Right lobe of liver (tissue), 6 donors: ENCODE measurements at regions not wholly inside any gene's neighbourhood (a gene's known extent, or its start where the extent isn't known, plus 50 kb on each side); places are given as distances from the start of the nearest gene placed in this dataset.
A peak's percentile ranks its signal among the peaks of the same experiment; 100 is the strongest.

Experiments
- ATAC-seq, 4 donors: fragments of 200-7000 bp; cut with Tn5 transposase; one replicate each; pipeline ENCODE4 v1.9.1; 2020; ENCODE audit warnings: mild to moderate bottlenecking in 4 of 4, moderate library complexity in 4 of 4
- DNase-seq, 3 donors: peaks; one replicate each; pipeline ENCODE4 v3.0.0-alpha.2; 2020
- H3K27ac ChIP-seq, 3 donors: fragments of 200-600 bp; one replicate each; pipeline ENCODE4 v1.8.0; 2022
- H3K27me3 ChIP-seq, 2 donors: fragments of 200-600 bp; one replicate each; pipeline ENCODE4 v1.8.0; 2022
- H3K36me3 ChIP-seq, 4 donors: fragments of 200-600 bp; sonication (generic) in 1 of 4; one replicate each; pipeline versions ENCODE4 v1.5.1 to v1.8.0; 2017 to 2022; ENCODE audit warnings: control low read depth in 1 of 4
- H3K4me1 ChIP-seq, 4 donors: fragments of 200-600 bp; sonication (generic) in 1 of 4; one replicate each; pipeline versions ENCODE4 v1.5.1 to v1.8.0; 2017 to 2022; ENCODE audit warnings: control low read depth in 1 of 4
- H3K4me3 ChIP-seq, 3 donors: fragments of 200-600 bp; one replicate each; pipeline ENCODE4 v1.8.0; 2022
- H3K9me3 ChIP-seq, 4 donors: fragments of 200-600 bp; sonication (generic) in 1 of 4; one replicate each; pipeline versions ENCODE4 v1.5.1 to v1.8.0; 2017 to 2022; ENCODE audit warnings: control low read depth in 1 of 4
- CTCF ChIP-seq, 4 donors: fragments of 200-600 bp in 3 of 4; fragments of 450-650 bp in 1 of 4; IDR thresholded peaks; one replicate each; pipeline versions ENCODE4 v1.5.1 to v1.8.0; 2016 to 2022; ENCODE audit warnings: antibody characterized with exemption in 4 of 4, mild to moderate bottlenecking in 2 of 4
- POLR2A ChIP-seq: fragments of 450-650 bp; IDR thresholded peaks from one replicate; pipeline ENCODE4 v1.6.1; 2017; ENCODE audit warnings: antibody characterized with exemption, mild to moderate bottlenecking
- WGBS: methylation state at CpG from one replicate; pipeline ENCODE4 v1.1.6; 2018; ENCODE audit warnings: low coverage, low lambda C conversion rate; ENCODE audit not compliant: insufficient coverage; ENCODE audit errors: missing lambda C conversion rate; 5-methylcytosine and 5-hydroxymethylcytosine counted together
- intact Hi-C, 2 donors: fragments of 100-400 bp; cut with DNase I; formaldehyde crosslinking; loops; one replicate each; pipeline versions ENCODE4 v1.11.2 to v1.14.1; 2022
- donor health status: DM: no; HTN: yes; CAD: no.
- donor health status: DM: no; HTN: no; CAD: no.
- donor health status: DM: no; HTN: no; CAD: no.
- donor health status: DM: no; HTN: yes; CAD: no.
- donor health status: DM: no; HTN: yes; CAD: no.

GRCh38 chr11:109747839-109748238 lies 325.8 kb downstream of the C11orf87 start:
- WGBS, result 42% methylated on average over 7 of the region's 7 CpGs
- Histone ChIP-seq H3K27ac (no peak overlapping the region), H3K9me3 (no peaks in the 10 kb centered on the region), H3K36me3 (no peaks in the 10 kb centered on the region), H3K4me3 (no peak overlapping the region), H3K27me3 (no peaks in the 10 kb centered on the region), H3K4me1 (no peaks in the 10 kb centered on the region)
- peak; percentile 42 to 81 (median 76) for ATAC-seq
- intact Hi-C loops, result no loop called here
- TF ChIP-seq POLR2A (no peak), CTCF (IDR thresholded peaks at IDR 0.05) (no peak)
- no peak for DNase-seq

- no peaks in the 10 kb centered on the region for H3K27me3 ChIP-seq
- DNase-seq, result no peak
- H3K27ac ChIP-seq, result no peak overlapping the region
- no peak for ATAC-seq
- H3K4me3 ChIP-seq, result no peak overlapping the region
- H3K4me1 ChIP-seq, result no peaks in the 10 kb centered on the region
- TF ChIP-seq POLR2A, result no peak
- no peak for TF ChIP-seq CTCF (IDR thresholded peaks at IDR 0.05)
- peaks cover 0 to under 1% (median 0%) of the 10 kb centered on the region in 4 donors for H3K9me3 ChIP-seq
- intact Hi-C loops, result no loop called here
- no peaks in the 10 kb centered on the region for H3K36me3 ChIP-seq
- 50% methylated on average over 1 of the region's 1 CpG for WGBS
Measured at GRCh38 chr11:109749476-109749875, 327.5 kb downstream of the C11orf87 start.

GRCh38 chr11:109750964-109751363 lies 329.0 kb downstream of the C11orf87 start:
- Histone ChIP-seq H3K27ac (no peak overlapping the region), H3K36me3 (no peaks in the 10 kb centered on the region), H3K4me1 (no peaks in the 10 kb centered on the region), H3K4me3 (no peak overlapping the region), H3K27me3 (no peaks in the 10 kb centered on the region), H3K9me3 (peaks cover 0 to 3% (median 0%) of the 10 kb centered on the region in 4 donors)
- 38% methylated on average over 2 of the region's 2 CpGs for WGBS
- TF ChIP-seq POLR2A, result no peak
- TF ChIP-seq CTCF (IDR thresholded peaks at IDR 0.05), result no peak
- intact Hi-C loops, result no loop called here
- DNase-seq, result no peak
- ATAC-seq, result no peak

- H3K4me3 ChIP-seq, result no peak overlapping the region
- intact Hi-C loops, result no loop called here
- H3K9me3 ChIP-seq, result peaks cover 0 to 3% (median 0%) of the 10 kb centered on the region in 4 donors
- WGBS, result 67% methylated on average over 5 of the region's 5 CpGs
- no peak for TF ChIP-seq POLR2A
- no peak for TF ChIP-seq CTCF (IDR thresholded peaks at IDR 0.05)
- H3K4me1 ChIP-seq, result no peaks in the 10 kb centered on the region
- DNase-seq, result no peak
- H3K36me3 ChIP-seq, result no peaks in the 10 kb centered on the region
- no peaks in the 10 kb centered on the region for H3K27me3 ChIP-seq
- no peak for ATAC-seq
- no peak overlapping the region for H3K27ac ChIP-seq
Measured at GRCh38 chr11:109752212-109752825, 330.3 kb downstream of the C11orf87 start.
